Panc1 (cell line): ENCODE measurements at regions not wholly inside any gene's neighbourhood (a gene's known extent, or its start where the extent isn't known, plus 50 kb on each side); places are given as distances from the start of the nearest gene placed in this dataset.
A peak's percentile ranks its signal among the peaks of the same experiment; 100 is the strongest.

Experiments
- ATAC-seq: fragments of 200-7000 bp; cut with Tn5 transposase; 2 replicates; pipeline ENCODE4 v1.9.1; 2020; ENCODE audit warnings: mild to moderate bottlenecking, moderate library complexity
- BruUV-seq: library from RNA; stranded (reverse); fragments of 400-500 nt; replicated peaks from 2 replicates; lab custom pipeline; 2021; lab: Mats Ljungman, UMichigan
- CTCF ChIA-PET: fragments of 300-600 bp; sonication (Branson Sonifier 250); formaldehyde crosslinking; loops from one replicate; lab custom pipeline; 2022; ENCODE audit warnings: antibody characterized with exemption; lab: Charles Lee
- POLR2A ChIA-PET: fragments of 300-600 bp; sonication (Branson Sonifier 250); formaldehyde crosslinking; loops from one replicate; lab custom pipeline; 2022; ENCODE audit warnings: antibody characterized with exemption; lab: Charles Lee
- DNase-seq: peaks from one replicate; pipeline ENCODE4 v3.0.0-alpha.2; 2010; ENCODE audit warnings: low read depth, low spot score
- H3K27ac ChIP-seq: 2 replicates; pipeline ENCODE4 v1.5.1; 2011; ENCODE audit warnings: mild to moderate bottlenecking, low read length, inconsistent platforms
- H3K27me3 ChIP-seq: fragments of 200-500 bp; sonication (Bioruptor generic); 2 replicates; pipeline ENCODE4 v1.6.0; 2014; ENCODE audit warnings: low read length, inconsistent platforms; ENCODE audit not compliant: control insufficient read depth, insufficient read depth
- H3K36me3 ChIP-seq: fragments of 200-500 bp; sonication (Bioruptor generic); 2 replicates; pipeline ENCODE4 v1.5.1; 2014; ENCODE audit warnings: inconsistent platforms, mild to moderate bottlenecking, low read length, moderate library complexity; ENCODE audit not compliant: control insufficient read depth, insufficient read depth
- H3K4me1 ChIP-seq: 2 replicates; pipeline ENCODE4 v1.5.1; 2011; ENCODE audit warnings: inconsistent platforms, mild to moderate bottlenecking, low read length, moderate library complexity; ENCODE audit not compliant: control insufficient read depth, insufficient read depth
- H3K4me3 ChIP-seq, 2 experiments: 2 replicates each; pipeline ENCODE4 v1.5.1; 2011 to 2012; ENCODE audit warnings: low read depth in 2 of 2, low read length in 2 of 2, mild to moderate bottlenecking in 2 of 2, inconsistent platforms in 1 of 2, moderate library complexity in 1 of 2
- H3K9me3 ChIP-seq: fragments of 200-500 bp; sonication (Bioruptor generic); 2 replicates; pipeline ENCODE4 v1.5.1; 2014; ENCODE audit warnings: low read depth, mild to moderate bottlenecking, inconsistent platforms, low read length, moderate library complexity; ENCODE audit not compliant: control insufficient read depth, insufficient read depth
- POLR2AphosphoS5 ChIP-seq: IDR thresholded peaks from 2 replicates; pipeline ENCODE4 v1.6.1; 2012; ENCODE audit warnings: mild to moderate bottlenecking, low read depth, low read length, moderate library complexity
- REST ChIP-seq, 2 experiments: IDR thresholded peaks; 2 replicates each; pipeline ENCODE4 v1.6.1; 2011 to 2012; ENCODE audit warnings: low read depth in 2 of 2, control low read depth in 1 of 2, low read length in 1 of 2, mild to moderate bottlenecking in 1 of 2, moderate library complexity in 1 of 2; ENCODE audit not compliant: insufficient read depth in 1 of 2
- SIN3A ChIP-seq: IDR thresholded peaks from 2 replicates; pipeline ENCODE4 v1.6.1; 2012; ENCODE audit warnings: low read depth, mild to moderate bottlenecking, low read length, moderate library complexity, borderline replicate concordance; ENCODE audit not compliant: insufficient read depth
- TCF7L2 ChIP-seq: IDR thresholded peaks from 2 replicates; pipeline ENCODE4 v1.6.1; 2011; ENCODE audit warnings: mild to moderate bottlenecking, low read depth, low read length, inconsistent platforms
- in situ Hi-C: cut with HindIII; loops from 2 replicates; pipeline ENCODE4 v1.10.0; 2016; ENCODE audit warnings: low sequenced_read_pairs, low pct_unique_long_range_greater_than_20kb
- intact Hi-C: fragments of 100-400 bp; cut with micrococcal nuclease; formaldehyde crosslinking; loops from one replicate; pipeline ENCODE4 v1.10.0; 2022; ENCODE audit not compliant: unreplicated experiment
- TF ChIP-seq, protein P1 (sequence below): fragments of 450-650 bp; IDR thresholded peaks from 2 replicates; pipeline ENCODE4 v1.5.1; 2017; ENCODE audit warnings: mild to moderate bottlenecking

DNA sequence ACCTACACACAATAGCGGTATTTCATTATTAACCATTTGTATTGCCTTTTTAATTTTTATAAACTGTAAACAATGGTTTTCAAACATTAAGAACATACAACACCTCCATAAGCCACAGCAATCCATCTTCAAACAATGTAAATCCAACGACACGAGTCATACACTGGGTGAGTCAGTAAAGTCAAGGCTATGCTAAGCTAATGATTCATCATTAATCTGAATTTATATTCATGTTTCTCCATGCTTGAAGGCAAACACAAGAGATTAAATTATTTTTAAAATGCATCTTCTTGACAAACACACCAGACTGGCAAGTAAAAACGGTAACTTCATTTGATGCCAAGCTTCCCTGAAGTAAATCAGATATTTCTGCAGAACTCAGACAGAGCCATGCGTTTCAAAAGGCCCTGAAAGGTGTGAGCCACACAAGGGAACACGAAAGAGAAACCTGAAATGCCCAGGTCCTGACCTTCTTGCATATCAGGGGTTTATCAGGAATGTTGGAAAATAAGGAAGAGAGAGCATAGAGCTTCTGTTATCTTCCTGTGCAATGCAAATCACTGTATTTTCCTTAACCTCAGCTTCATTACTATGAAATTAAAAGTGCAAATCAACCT lies 162.5 kb downstream of the ALDH8A1 start:
- Histone ChIP-seq H3K4me1 (no peaks in the 10 kb centered on the region; the same call in 1 of the 2 replicates), H3K27me3 (no peaks in the 10 kb centered on the region), H3K9me3 (no peaks in the 10 kb centered on the region), H3K27ac (no peak overlapping the region), H3K4me3 (no peak overlapping the region), H3K36me3 (no peaks in the 10 kb centered on the region)
- in situ Hi-C loops = no loop called here
- DNase-seq (peak; percentile 20), ATAC-seq (no peak)
- TF ChIP-seq REST (IDR thresholded peaks at IDR 0.05; ENCODE audit: insufficient read depth in 1 of 2, low read depth in 2 of 2, low read length in 1 of 2) (no peak), SIN3A (no peak), POLR2AphosphoS5 (no peak), TCF7L2 (no peak)
- TF ChIP-seq, protein P1, sequence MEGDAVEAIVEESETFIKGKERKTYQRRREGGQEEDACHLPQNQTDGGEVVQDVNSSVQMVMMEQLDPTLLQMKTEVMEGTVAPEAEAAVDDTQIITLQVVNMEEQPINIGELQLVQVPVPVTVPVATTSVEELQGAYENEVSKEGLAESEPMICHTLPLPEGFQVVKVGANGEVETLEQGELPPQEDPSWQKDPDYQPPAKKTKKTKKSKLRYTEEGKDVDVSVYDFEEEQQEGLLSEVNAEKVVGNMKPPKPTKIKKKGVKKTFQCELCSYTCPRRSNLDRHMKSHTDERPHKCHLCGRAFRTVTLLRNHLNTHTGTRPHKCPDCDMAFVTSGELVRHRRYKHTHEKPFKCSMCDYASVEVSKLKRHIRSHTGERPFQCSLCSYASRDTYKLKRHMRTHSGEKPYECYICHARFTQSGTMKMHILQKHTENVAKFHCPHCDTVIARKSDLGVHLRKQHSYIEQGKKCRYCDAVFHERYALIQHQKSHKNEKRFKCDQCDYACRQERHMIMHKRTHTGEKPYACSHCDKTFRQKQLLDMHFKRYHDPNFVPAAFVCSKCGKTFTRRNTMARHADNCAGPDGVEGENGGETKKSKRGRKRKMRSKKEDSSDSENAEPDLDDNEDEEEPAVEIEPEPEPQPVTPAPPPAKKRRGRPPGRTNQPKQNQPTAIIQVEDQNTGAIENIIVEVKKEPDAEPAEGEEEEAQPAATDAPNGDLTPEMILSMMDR = no peak
- CTCF ChIA-PET = no interaction called here
- intact Hi-C loops = no loop called here
- no TSS peak for BruUV-seq
- POLR2A ChIA-PET = no interaction called here

DNA sequence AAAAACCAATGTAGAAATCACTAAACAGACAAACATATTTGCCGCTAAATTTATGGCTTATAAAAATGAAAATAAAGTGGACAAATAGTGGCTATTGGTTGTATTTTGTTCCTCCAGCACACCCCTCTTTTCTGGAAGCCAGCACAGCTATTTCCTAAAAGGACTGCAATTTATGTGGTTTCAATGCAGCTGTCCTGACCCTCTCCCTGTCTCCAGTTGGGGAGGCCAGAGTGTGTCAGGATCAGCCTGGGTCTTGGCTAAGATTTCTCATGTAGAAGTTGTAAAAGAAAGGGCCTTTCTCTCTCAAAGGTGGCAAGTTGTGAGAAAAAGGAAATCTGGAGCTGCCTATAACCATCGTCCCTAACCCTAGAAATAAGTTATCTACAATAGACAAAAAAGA lies 165.6 kb downstream of the ALDH8A1 start:
- no peak for DNase-seq
- in situ Hi-C loops (no loop called here), intact Hi-C loops (no loop called here)
- no peaks in the 10 kb centered on the region for H3K27me3 ChIP-seq
- no TSS peak for BruUV-seq
- ChIA-PET CTCF (interaction anchor here (0.6 kb wide), 1 partner anchor 1318 kb away, joined by 3 read pairs; no protein-coding TSS in a partner anchor), POLR2A (no interaction called here)
- ATAC-seq = no peak
- H3K27ac ChIP-seq = no peak overlapping the region
- H3K36me3 ChIP-seq = no peaks in the 10 kb centered on the region
- no peaks in the 10 kb centered on the region; the same call in 1 of the 2 replicates for H3K4me1 ChIP-seq
- no peaks in the 10 kb centered on the region for H3K9me3 ChIP-seq
- TF ChIP-seq, protein P1 = no peak
- TF ChIP-seq POLR2AphosphoS5 (no peak), SIN3A (no peak), TCF7L2 (no peak), REST (IDR thresholded peaks at IDR 0.05; ENCODE audit: insufficient read depth in 1 of 2, low read depth in 2 of 2, low read length in 1 of 2) (no peak)
- no peak overlapping the region for H3K4me3 ChIP-seq
